Stimulated activated CD8-positive, alpha-beta memory T cell treated with anti-CD3 and anti-CD28 coated beads, Interleukin-7, amount 100 ng/mL, for 48 hours (primary cell): ENCODE measurements at regions not wholly inside any gene's neighbourhood (a gene's known extent, or its start where the extent isn't known, plus 50 kb on each side); places are given as distances from the start of the nearest gene placed in this dataset.

Source experiments
- DNase-seq, 2 donors: peaks; one replicate each; pipeline ENCODE4 v3.0.0-alpha.2; 2020; ENCODE audit warnings: low read depth in 1 of 2; ENCODE audit errors: extremely low read depth in 1 of 2

DNA sequence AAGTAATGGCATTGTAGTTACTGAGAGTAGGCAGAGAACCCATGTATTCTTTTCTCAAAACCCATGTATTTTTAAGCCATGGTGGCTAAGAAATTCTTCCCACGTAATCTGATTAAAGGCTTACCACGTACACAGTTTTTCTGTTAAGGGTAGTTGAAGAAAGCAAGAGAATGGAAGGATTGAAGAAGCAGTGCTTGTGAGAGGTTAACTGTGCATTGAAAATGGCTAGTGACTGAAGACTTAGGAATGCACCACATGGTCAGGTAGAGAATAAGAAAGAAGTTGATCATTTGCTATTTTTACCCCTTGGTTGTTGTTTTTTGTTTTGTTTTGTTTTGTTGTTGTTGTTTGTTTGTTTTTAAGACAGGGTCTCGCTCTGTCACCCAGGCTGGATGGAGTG lies 178.9 kb upstream of the SNX7 start:
- no peak for DNase-seq

- no peak for DNase-seq
Observed at GRCh38 chr1:98480271-98480670, 181.2 kb upstream of the SNX7 start.

- no peak for DNase-seq
Observed at GRCh38 chr1:98478121-98478520, 183.4 kb upstream of the SNX7 start.

- no peak for DNase-seq
Observed at GRCh38 chr1:98472878-98473277, 188.6 kb upstream of the SNX7 start.

DNA sequence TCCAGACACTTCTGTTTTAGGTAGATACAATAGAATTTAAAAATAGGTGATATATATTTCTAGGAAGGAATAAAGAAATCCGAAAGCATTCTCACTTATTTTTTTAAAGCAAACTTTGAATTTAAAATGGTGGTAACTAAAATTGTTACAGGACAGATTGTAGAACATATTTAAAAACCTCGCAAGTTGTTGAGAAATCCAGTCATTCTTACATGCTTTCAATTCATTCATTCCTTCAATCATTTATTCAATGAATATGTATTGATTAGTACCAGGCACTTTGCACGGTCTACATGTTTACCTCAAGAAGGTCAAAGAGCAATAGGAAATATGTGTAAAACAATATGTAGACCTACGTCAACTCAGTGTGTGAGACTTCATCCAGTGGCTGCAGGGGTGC lies 189.9 kb upstream of the SNX7 start:
- DNase-seq, result no peak

DNA sequence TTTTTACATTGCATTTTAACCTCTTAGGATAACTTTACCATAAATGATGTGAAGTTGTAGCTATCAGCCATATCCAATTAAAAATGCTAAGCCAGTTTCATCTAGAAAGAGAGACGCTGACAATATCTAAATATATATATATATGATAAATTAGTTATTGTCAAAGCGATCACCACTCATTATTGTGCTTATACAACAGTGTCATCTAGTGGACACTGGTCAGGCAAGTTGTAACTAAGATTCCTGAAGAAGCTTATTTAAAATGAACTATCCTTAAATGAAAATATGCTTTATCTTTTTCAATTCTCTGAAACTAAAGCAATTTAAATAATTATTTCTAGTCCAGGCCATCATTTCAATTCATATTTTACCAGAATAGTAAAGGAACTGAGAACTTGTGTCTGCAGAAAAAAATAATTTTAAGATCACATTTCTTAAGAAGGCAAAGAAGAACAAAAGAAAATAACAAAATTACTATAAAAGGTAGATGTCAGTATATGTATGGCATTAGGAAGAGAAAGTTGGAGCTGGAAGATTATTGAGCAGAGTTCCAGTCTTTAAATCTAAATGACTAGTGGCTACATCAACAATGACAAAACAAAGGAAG lies 193.3 kb upstream of the SNX7 start:
- DNase-seq, result no peak

GRCh38 chr1:98467586-98467985 lies 193.9 kb upstream of the SNX7 start:
- no peak for DNase-seq

- no peak for DNase-seq
Observed at GRCh38 chr1:98467122-98467521, 194.4 kb upstream of the SNX7 start.

DNA sequence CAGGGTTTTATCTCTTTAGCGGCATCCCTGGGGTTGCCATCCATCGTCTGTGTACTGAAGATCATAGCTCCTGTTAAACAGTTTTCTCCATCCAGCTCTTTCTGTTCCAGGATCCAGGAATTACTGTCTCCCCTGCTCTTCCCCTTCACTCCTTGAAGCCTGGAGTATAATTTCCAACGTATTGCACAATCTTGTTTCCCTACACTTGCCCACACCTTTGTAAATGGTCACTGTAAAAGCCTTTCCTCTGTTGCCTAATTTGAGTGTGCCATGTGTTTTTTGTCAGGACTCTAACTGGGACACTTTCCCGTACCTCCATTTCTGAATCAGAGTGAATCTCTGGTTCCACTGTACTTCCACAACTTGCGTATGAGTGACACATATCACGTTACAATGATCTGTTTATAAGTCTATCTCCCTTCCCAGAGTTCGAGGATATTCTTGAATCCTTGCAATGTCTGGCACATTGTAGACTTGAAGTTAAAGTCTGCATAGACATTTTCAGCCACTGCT lies 199.6 kb upstream of the SNX7 start:
- DNase-seq, result no peak

- no peak for DNase-seq
Observed at GRCh38 chr1:98460136-98460535, 201.4 kb upstream of the SNX7 start.

DNA sequence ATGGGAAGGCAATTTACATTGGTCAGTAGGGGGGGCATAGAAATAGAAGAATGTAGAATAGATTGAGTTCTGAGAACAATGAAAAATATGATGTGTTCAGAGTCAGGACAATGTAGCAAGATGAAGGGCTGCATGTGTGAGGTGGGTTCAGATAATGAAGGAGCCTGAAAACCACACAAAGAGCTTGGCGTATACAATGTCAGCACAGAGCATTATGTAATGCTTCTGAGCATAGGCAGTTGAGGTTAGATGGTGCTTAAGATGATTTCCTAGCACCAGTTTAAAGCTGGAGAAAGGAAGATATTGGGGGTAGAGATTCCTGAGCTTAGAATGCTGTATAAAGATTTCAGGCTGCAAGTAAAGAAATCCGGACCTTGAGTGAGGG lies 202.0 kb upstream of the SNX7 start:
- no peak for DNase-seq

GRCh38 chr1:98458511-98459485 lies 202.7 kb upstream of the SNX7 start:
- no peak for DNase-seq

DNA sequence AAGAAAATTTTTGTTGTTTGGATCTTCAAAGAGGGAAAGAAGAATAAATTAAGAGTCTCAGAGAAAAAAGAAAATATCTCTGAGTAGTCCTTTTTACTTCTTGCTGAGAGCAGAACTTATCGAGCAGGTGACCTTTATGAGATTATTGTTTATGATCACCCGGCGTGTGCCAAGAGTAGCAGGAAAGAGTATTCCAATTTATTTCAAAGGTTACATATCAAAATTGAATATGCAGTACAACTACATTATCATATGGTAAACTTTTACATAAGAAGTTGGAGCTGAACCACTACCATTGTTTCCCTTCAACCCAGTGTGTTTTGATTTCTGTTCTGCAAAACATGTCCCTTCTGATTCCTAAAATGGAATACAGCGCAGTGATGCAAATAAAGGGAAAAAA lies 204.3 kb upstream of the SNX7 start:
- no peak for DNase-seq

GRCh38 chr1:98454666-98455065 lies 206.9 kb upstream of the SNX7 start:
- DNase-seq, result no peak

GRCh38 chr1:98453066-98453465 lies 208.5 kb upstream of the SNX7 start:
- DNase-seq, result no peak

DNA sequence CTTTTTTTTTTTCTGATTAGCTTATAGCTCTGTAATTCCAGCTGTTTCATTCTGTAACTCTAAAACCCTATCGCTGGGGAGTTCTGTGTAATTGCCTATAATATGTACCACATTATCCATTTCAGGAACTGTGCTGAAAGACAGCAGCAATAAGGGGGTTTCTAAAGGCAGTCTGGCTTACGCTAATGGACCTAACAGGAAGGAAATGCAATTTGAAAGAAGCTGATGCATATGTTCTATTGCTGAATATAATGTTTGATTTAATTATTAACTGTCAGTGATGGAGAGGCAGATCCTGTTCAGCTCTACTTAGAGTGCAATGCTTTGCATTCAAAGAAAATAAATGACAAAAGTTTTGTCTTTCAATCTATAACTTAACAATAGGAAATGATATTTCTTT lies 209.4 kb upstream of the SNX7 start:
- no peak for DNase-seq

DNA sequence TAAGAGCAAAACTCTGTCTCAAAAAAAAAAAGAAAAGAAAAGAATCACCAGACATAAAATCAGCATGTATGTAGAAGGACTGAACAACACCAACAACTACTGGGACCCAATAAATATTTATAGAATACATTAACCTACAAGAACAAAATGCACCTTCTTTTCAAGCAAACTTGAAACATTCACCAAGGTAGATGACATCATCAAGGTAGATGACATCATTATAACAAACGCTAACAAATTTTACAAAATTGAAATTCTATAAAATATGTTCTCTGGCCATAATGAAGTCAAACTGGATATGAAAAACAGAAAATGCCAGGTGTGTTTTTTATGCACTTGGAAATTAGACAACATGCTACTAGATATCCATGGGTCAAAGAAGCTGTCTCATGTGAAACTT lies 220.2 kb upstream of the SNX7 start:
- no peak for DNase-seq

DNA sequence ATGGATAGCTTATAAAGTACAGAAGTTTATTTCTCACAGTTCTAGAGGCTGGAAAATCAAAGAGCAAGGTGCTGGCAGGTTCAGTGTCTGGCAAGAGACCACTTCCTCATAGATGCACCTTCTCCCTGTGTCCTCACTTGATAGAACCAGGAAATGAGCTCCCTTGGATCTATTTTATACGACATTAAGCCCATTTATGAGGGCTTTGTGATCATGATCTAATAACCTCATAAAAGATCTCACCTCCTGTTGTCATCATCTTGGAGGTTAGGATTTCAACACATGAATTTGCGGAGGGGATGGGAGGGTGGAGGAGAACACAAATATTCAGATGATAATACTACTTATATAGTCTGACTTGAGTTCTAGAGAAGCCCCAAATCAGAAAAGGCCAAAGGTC lies 222.1 kb upstream of the SNX7 start:
- no peak for DNase-seq

- DNase-seq, result no peak
Observed at GRCh38 chr1:98437540-98437939, 224.0 kb upstream of the SNX7 start.

DNA sequence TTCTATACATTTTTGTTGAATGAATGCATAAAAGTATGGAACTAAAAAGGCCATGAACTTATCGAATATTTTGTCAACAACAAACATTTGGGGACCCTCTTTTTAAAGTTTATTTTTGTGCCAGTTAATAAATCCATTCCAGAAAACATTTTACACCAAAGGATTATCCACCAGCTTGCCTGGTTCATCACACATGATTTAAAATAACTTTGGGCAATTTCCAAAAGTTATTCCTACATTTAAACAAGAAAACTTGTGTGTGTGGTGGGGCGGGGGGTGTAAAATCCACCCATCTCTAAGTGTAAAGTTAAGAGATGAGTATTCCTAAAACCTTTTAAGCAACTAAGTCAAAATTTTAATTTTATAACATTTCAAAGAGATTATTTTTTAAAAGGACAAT lies 224.5 kb upstream of the SNX7 start:
- DNase-seq, result no peak

DNA sequence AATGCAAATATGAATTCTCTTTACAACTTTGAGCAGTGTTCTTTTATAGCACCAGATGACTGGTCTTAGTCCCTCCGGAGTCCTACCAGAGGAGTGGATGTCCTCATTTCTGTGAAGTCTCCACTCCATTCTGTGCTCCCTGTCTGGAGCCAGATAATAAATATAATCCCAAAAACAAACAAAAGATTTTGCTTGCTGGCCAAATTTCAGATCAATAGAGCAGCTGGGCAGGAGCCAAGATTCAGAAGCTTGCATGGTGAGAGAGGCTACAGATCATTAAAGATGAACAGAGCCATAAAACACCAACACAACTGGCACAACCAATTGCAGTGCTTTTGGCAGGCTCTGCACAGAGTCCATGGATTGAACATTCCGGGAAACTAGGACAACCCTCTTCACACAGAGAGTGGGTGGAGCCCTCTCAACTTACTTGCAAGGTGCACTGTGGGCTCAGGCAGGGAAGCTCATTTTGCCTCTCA lies 231.5 kb upstream of the SNX7 start:
- no peak for DNase-seq

DNA sequence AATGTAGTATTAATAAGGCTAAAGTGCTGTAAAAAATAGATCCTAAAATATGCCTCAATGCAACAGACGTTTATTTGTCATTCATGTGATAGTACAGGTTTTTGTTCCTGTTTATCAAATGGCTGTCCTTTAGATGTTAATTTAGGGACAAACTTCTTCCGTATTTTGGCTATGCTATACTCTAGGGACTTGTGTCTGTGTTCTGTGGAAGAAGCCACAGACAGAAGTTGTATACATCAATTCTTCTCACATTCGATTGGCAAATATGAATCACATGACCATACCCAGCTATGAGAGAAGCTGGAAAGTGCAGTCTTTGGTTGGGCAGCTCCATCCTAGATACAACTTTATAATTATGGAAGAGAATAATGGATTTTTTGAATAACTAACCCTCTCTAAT lies 232.7 kb upstream of the SNX7 start:
- no peak for DNase-seq
